DMS79 treated with DMSO at 0.1 percent for 48 hours (cell line): ENCODE measurements at regions not wholly inside any gene's neighbourhood (a gene's known extent, or its start where the extent isn't known, plus 50 kb on each side); places are given as distances from the start of the nearest gene placed in this dataset.
"Not testable (repeated sequence)": the region's sequence is repeated elsewhere in the genome, so short reads cannot be mapped to it uniquely, and the experiment has no call there.

Source experiments
- DNase-seq: peaks from one replicate; lab custom pipeline; 2025; lab: John Stamatoyannopoulos, UW

DNA sequence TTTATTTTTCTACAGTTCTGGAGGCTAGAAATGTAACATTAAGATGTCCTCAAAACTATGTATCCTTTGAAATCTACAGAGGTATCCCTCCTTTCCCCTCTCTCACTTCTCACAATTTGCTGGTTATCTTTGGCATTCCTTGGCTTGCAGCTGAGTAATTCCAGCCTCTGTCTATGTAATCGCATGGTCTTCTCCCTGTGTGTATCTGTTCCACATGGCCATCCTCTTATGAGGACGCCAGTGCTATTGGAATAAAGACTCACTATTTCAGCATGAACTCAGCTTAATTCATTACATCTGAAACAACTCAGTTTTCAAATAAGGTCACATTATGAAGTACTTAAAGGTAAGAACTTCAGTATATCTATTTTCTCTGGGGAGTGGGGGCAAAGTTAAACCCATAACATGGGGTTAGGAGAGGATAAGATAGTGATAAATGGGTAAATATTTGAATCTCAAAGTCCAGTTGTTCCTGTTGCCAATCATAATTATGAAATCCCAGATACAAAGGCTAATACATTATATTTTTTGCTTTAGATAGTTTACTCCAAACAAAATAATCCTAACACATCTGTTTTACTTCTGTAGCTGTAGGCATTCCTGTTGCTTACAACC is 1290.8 kb downstream of the NCAM2 start:
- no peak for DNase-seq

DNA sequence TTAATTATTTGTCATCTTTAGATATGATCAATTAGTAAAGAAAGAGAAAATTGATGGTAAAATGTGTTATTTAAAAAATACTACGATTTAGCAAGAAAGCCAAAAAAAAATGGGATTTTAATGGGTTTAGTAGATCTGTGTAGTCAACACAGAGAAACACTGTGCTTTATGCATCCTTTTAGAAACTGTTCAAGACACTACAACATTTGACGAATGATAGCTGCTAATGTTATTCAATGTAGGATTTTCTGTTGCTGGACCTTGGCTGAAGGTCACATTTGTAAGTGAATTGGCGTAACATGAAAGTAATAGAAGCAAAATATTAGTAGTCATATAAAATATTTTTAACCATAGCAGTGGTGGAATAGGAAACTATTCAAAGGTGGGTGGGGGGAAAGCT is 1293.9 kb downstream of the NCAM2 start:
- no peak for DNase-seq

DNA sequence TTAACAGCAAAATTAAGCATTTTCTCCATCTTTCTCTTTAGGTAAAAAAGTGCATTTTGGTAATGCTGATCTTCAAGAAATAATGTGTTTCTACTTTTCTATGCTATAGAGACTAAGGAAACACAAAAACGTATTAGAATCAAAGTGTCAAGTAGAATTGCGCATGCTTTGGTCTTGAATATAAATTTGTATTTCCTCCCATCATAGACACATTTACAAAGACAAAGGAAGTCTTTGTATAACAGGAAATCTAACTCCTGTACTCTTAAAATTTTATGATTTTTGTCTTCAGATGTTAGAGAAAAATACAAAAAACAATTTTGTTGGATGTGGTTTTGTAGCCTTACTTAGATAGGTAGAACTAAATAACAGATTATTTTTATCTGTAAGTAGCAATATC is 1299.4 kb downstream of the NCAM2 start:
- DNase-seq: no peak

DNA sequence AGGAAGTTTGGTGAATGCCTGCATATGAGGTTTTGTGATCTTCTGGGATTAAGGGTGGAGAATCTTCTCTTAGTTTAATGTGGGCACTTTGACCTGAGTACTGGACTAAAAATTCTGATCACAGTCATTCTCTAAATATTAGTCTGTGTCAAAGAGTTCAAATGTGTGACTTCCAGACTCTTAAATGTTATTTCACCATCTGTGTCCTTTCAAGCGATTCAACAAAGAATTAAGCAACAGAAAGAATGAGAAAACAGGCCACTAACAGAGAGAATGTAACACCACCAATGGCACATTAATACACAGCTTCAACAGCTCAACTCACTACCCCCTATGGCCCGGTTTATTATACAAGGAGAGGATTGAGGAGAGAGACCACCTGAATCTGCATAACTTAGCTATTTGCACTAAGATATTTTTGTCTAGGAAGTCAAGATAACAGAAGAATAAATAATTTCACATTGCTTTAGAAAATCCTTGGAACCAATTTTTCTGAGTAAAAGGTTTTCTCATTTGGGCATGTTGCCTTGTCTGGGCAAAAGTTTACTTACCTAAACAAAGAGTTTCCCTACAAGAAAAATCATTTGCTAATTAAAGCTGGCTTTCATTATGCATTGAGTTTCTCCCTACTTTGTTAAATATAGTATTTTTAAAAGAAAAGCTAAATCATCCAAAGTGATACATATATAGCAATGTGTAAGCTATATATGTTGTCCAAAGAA is 1313.7 kb downstream of the NCAM2 start:
- DNase-seq: no peak

DNA sequence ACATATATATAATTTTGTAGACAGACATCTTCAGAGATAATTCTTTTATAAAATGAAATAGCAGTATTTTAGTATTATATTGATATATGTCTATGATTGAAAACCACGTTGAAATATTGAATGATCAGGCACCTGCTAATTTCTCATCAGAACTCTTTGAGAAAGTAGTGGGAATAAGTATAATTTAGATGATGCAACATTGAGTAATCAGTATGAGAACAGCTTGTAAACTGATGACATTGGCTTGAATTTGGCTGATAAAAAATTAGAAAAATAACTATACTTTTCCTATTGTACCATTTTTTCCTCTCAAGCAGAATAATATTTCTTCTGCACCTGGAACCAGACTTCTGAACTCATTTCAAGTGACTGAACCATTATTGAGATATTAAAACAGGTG is 1316.8 kb downstream of the NCAM2 start:
- no peak for DNase-seq

DNA sequence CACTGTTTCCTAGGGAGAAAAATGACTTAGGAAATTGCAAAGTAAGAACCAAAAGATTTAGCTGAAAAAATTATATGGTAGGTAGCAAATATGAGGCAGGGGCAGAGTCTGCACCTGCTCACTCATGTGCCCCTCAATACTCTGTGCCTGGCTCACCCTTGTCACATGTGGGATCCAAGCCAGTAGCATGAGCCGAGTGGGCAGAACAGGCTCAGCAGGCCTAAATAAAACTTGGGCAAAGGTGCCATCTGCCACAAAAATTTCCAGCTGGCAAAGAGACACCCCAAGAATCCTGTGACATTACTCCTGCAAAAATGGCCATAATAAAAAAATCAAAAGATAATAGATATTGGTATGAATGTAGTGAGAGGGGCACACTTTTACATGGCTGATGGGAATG is 1321.2 kb downstream of the NCAM2 start:
- no peak for DNase-seq

DNA sequence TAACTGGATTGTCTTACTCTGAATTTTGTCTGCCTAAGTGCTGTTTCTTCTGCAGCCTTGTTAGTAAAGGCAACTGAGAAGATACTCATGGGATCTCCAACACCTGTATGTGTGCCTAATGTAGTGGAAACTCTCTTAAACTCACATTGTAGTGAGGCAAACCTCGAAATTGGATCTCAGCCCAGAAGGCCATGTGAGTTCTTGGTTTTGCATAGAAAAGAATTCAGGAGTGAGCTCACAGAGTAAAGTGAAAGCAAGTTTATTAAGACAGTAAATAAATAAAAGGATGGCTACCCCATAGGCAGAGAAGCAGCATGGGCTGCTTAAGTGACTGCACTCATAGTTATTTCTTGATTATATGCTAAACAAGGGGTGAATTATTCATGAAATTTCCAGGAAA is 1344.7 kb downstream of the NCAM2 start:
- DNase-seq: no peak

DNA sequence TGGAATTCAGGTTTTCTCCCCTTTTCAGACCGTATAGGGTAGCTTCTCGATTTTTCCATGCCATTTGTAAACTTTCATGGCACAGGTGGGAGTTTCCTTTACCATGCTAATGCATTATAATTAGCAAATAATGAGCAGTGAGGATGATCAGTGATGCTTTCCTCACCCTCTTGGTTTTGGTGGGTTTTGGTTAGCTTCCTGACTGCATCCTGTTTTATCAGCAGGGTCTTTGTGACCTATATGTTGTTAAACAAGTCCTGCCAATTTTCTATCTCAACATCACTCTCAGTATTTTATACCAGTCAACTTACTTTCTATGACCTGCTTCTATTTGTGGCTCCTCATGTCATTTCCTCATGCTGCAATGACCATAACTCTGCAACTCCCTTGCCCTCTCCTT is 1345.1 kb downstream of the NCAM2 start:
- no peak for DNase-seq

DNA sequence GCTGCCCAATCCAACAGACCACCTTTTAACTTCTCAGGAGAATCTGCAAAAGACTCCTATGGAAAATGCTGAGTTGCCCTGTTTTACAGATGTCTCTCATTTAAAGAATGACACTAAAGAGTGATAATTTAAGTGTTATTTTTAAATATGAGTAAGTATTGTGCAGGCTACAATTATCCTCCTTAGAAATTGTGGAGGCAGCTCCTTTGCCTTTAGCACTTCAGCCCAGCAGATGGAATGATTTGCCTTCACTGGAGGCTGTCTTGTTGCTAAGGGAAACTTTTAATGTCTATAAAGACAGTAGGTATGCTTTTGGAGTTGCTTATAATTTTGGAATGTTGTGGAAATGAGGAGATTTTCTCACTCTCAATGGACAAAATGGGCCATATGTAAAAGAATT is 1345.5 kb downstream of the NCAM2 start:
- DNase-seq: no peak

DNA sequence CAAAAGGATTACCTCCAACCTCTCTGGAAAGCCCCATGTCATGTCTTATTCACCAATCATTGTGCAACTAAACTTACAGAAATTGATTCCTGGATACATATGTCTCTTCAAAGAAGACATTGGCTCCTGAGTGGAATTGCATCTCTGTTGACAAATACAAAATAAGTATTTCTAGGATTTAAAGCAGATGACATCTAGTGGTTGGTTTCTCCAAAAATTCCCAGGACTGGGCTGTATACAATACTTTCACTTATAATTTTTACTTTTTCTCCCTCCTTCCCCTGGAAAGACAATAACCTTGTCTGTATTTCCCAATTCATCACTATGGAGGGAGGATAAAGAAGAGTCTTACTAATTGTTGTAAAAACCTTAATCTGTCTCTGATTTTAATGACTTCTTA is 1347.4 kb downstream of the NCAM2 start:
- DNase-seq: no peak

DNA sequence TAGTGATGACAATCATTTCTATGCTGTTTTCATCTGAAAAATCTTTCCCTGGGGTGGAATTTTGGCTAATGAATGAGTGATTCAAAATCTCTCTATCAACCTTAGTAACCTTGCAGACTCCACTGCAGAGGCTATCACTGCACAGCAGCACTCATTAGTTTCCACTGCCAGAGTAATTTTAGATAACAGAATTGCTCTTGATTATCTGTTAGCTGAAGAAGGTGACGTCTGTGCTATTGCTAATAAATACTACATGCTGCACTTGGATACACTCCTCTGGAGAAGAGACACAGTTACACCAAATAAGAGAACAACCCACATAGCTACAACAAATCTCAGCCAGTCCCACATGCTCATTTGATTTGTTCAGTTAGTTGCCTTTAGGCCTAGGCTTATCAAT is 1348.4 kb downstream of the NCAM2 start:
- DNase-seq: no peak

DNA sequence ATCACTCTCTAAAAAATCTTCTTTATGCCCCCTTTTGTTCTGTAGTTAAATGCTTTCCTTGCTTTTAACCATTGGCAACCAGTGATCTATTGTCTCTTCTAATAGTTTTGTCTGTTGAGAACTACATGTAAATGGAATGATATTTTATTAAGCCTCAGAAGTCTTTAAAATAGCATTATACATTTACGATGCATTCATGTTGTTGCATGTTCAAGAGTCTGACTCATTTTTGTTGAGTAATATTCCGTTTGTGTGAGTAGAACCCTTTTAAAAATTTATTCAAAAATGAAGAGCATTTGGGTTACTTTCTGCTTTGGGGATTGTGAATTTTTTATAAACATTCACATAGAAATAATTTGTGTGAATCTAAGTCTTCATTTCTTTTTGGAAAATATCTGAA is 1352.9 kb downstream of the NCAM2 start:
- no peak for DNase-seq

DNA sequence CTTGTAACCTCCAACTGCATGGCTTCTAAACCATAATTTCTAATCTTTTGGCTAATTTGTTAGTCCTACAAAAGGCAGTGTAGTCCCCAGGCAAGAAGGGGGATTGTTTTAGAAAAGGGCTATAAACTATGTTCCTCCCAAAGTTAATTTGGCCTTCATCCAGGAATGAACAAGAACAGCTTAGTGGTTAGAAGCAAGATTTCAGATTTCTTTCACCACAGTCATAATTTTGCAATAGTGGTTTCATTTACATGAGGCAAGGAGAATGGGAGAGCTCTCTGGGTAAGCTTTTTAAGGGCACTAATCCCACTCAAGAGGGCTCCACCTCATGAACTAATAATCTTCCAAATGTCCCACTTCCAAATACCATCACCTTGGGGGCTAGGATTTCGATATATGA is 1353.9 kb downstream of the NCAM2 start:
- no peak for DNase-seq

DNA sequence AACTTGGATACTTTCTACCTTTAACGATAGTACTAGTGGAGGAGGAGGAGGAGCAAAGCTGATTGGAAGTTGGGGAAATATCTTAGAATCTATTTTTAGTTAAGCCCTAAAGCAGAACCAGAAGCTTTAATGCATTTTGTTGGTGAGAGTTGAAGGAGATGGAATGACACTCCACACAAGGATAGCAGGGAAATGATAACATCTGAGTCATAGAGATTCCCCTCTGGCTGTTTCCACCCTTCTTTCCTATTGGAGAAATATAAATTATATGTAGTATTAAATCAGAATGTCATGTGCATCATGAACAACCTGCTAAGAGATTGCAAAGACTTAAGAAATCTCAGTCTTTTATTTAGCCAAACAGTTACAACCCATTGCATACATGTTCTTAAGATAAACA is 1357.7 kb downstream of the NCAM2 start:
- no peak for DNase-seq

DNA sequence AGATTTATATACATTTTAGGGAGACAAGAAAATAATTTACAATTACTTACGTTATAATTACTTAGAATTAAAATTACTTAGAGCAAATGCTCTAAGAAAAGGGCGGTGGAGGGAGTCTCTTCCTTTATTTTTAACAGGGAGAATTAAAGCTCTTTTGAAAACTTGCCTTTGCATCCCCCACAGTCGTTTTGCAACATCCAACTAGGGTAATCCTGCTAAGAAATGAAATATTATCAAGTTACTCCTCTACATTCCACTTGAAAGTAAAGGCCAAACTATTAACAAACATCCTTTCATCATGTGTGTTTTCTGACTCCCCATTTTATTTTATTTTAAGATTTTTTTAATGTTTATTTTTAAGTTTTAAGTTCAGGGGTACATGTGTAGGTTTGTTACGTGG is 1358.5 kb downstream of the NCAM2 start:
- DNase-seq: no peak

DNA sequence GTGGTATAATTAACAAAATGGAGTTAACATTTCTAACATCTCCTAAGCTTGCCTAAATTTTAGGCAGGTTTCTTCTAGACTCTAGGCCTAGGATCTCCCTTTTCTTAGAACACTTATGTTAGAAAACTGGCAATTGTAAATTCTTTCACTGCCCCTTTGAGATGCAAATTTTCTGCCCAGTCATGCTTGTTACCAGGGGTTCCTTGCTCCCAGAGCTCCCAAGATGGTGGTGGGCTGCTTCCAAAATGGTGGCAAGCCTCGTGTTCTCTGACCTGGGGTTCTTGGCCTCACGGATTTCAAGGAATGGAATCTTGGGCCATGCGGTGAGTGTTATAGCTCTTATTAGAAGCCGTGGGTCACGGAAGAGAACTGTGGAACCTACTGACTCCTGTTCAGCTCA is 1361.4 kb downstream of the NCAM2 start:
- DNase-seq: not testable (repeated sequence)

DNA sequence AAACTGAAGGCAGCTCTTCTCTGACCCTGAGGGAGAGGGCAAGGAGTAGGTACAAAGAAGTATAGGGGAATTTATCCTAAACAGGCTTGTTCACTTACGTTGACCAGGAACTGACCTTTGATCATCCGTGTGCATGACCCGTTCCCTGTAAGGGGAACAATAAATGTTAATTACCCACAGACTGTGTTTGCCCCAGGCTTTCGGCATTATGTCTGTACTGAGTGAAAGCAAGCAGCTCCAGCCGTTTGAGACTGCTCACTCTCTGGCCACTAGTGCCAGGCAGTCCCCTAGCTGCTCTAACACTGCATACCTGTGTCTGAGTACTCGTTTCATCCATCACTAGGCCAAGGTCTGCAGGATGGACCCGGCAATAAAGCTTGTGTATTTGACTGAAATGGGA is 1365.3 kb downstream of the NCAM2 start:
- DNase-seq: no peak

DNA sequence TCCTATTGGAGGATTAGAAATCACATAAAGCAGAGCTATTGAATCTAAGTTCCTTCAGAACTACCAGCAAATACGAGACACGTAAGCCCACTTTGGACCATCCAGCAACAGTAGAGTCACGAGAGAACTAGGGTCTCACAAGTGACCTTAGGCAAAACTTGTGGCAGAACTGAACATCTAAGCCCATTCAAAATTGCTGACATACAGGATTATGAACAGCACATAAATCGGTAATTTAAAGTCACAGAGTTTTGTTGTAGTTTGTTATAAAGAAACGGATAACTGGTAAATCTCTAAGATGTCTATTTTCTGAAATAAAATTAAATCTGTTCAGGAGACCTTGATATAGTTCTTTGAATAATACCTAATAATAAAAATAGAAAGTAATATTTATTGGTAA is 1366.0 kb downstream of the NCAM2 start:
- DNase-seq: no peak

DNA sequence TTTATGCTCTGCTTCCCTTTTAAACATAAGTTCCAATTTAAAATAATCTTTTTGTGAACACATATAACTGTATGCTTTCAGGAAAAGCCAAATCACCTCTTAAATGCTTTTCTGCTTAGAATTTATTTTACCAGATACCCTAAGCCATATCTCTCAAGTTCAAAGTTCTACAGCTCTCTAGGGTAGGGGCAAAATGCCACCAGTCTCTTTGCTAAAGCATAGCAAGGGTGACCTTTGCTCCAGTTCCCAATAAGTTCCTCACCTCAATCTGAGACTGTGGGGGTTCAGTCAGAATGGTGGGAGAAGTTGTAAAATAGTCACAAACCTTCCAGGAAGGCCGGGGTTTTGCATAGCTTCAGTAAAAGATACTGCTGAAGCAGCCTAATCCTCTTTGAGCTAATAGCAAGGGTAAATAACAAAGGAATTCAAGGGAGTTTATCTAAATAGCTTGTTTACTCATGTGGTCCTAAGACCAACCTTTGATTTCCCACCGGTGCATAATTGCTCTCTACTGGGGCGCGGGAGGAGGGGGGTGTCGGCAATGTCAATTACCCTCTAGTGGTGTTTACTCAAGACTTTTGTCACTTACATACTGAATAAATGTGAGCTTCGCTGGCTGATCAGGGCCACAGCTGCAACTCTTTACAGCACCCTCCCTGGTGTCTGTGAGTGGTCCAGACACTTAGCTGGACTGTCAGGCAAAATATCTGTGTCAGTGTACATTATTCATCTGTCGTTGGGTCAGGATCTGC is 1376.2 kb downstream of the NCAM2 start:
- no peak for DNase-seq

DNA sequence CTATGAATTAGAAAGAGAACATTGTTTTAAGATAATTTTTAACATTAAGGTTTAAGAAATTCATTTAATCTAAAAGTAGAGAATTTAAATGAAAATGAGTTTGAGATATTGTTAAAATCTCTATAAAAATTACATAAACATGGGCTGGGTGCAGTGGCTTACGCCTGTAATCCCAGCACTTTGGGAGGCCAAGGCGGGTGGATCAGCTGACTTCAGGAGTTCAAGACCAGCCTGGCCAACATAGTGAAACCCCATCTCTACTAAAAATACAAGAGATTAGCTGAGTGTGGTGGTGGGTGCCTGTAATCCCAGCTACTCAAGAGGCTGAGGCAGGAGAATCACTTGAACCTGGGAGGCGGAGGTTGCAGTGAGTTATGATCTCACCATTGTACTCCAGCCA is 1379.6 kb downstream of the NCAM2 start:
- DNase-seq: not testable (repeated sequence)

DNA sequence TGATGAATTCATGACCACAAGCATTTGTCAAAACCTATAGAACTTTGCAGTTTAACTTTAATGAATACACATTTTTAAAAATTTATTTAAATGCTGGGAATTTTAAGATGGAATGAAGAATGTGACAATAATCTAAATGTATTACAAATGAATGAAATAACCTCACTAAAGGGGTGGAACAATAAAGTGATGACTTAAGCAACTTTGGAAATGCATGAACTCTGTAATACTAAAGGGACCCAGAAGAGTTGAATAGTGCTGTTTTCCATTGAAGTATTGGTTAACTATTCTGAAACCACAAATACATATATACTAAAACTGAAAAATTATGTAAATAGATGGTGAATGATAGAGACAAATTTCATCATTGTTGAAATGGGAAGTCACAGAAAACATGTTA is 1395.1 kb downstream of the NCAM2 start:
- no peak for DNase-seq

DNA sequence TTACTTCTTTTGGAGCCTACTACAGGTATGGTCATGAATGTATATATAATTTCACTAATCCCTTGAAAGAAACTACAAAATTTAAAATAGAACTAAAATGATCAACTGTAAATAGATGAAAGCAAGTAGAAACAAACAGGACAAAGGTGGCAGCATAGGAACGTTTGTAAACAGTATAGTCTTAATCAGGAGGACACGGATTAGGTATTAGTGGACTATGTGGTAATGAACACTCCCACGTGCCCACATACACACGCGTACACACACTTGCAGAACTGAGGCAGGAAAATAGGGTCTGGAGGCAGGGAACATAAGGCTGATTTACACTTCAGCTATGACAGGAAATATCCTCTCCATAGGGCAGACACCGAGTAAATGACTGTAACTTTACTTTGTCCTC is 1397.8 kb downstream of the NCAM2 start:
- no peak for DNase-seq

DNA sequence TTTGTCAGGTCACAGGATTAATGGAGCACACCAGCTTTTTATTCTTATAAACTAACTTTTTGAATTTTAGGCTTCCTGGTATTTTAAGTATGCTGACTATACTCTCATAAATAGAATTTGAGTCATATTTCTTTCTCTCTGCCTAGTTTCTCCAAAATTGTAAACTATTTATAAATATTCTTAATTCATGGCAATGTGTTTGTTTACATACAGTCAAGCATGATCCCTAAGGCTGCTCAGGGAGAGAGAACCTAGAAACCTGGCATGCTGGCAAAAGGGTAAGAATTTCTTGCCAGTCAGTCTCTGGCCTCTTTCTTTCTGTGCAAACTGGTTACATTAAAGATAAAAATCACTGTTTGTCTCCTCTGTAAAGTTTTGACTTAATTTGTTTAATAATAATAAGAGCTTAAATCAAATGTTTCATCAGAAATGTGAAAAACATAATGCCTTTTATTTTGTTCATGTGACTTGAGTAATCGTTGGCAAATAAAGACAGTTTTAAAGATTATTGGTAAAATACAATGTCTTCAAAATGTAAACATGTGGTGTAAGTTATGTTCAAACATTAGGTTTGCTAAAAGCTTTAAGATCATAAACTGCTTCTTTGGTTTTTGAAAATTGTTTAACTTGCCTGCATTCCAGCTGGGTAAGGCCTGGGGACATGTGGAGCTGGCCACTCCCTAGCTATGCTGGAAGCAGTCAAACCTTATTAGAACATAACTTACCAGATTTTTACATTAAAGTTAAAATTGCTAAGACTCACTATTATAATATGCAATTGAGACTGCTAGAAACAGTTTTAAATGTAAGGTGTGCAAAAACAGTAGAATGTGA is 1401.7 kb downstream of the NCAM2 start:
- DNase-seq: no peak
